ENCODE measurements at regions not wholly inside any gene's neighbourhood (a gene's known extent, or its start where the extent isn't known, plus 50 kb on each side); places are given as distances from the start of the nearest gene placed in this dataset.

- TF ChIP-seq RNF2 (IDR thresholded peaks at IDR 0.05; ENCODE audit: borderline replicate concordance, low read depth, low read length, missing control alignments, poor library complexity, severe bottlenecking) = no peak
- TF ChIP-seq NRF1 (IDR thresholded peaks at IDR 0.05; ENCODE audit: low read depth, low read length) = no peak
- TF ChIP-seq ATF3 (IDR thresholded peaks at IDR 0.05; ENCODE audit: insufficient read depth, low read depth, low read length) = no peak
- TF ChIP-seq YY1 (IDR thresholded peaks at IDR 0.05; ENCODE audit: low read depth, low read length) = no peak
- TF ChIP-seq EZH2 (IDR thresholded peaks at IDR 0.05; ENCODE audit: low read depth, low read length, severe bottlenecking) = no peak
These were observed 84.6 kb downstream of the LRATD1 start (continued) for GRCh38 chr2:14717131-14717530.
